GM12873 (cell line): ENCODE measurements at regions not wholly inside any gene's neighbourhood (a gene's known extent, or its start where the extent isn't known, plus 50 kb on each side); places are given as distances from the start of the nearest gene placed in this dataset.

Experiments
- TF ChIP-seq, protein P1 (sequence below): IDR thresholded peaks from 2 replicates; pipeline ENCODE4 v1.5.1; 2012; ENCODE audit warnings: low read depth, mild to moderate bottlenecking, moderate library complexity, low read length, control low read depth; ENCODE audit not compliant: insufficient read depth; ENCODE audit errors: missing control alignments

GRCh38 chr12:77372494-77372893, 307.1 kb upstream of the E2F7 start:
- TF ChIP-seq, protein P1, sequence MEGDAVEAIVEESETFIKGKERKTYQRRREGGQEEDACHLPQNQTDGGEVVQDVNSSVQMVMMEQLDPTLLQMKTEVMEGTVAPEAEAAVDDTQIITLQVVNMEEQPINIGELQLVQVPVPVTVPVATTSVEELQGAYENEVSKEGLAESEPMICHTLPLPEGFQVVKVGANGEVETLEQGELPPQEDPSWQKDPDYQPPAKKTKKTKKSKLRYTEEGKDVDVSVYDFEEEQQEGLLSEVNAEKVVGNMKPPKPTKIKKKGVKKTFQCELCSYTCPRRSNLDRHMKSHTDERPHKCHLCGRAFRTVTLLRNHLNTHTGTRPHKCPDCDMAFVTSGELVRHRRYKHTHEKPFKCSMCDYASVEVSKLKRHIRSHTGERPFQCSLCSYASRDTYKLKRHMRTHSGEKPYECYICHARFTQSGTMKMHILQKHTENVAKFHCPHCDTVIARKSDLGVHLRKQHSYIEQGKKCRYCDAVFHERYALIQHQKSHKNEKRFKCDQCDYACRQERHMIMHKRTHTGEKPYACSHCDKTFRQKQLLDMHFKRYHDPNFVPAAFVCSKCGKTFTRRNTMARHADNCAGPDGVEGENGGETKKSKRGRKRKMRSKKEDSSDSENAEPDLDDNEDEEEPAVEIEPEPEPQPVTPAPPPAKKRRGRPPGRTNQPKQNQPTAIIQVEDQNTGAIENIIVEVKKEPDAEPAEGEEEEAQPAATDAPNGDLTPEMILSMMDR: no peak

- TF ChIP-seq, protein P1: no peak
Observed at GRCh38 chr12:77372026-77372425, 306.7 kb upstream of the E2F7 start.

GRCh38 chr12:77368379-77368778, 303.0 kb upstream of the E2F7 start:
- TF ChIP-seq, protein P1: no peak

DNA sequence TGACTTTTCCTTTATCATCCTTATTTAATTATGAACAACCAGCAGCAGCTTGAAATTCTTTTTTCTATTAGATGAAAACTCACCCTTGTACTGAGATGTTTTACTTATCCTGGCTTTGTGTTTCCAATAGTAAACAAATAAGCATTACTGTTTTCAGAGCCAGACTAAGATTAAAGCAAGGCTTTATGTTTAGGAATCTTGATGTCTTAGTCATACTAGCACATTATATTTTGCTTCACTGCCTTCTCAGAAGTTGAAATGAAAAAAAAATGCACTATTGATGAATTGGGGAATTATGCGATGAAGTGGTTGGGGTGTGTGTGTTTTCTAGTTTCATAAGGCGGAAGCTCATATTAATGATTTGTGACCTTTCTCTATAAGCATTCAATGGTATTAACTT, 301.2 kb upstream of the E2F7 start:
- TF ChIP-seq, protein P1: no peak

DNA sequence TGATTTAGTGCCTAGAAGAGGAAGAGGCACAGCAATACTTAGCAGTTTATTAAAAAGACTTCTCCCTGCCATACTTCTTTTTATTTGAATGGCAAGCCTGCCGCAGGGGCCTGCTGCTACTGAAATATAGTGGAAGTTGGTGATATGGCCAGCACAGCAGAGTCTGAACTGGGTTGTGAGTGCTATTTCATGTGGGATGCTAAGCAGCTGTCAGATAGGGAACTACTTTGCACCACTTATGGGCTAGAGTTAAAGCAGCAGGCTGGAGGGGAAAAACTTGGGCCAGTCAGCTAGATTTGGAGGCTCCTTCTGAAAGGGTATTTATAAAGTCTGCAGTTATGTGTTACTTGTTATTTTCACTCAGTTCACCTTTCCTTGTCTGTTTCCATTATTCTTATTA, 299.0 kb upstream of the E2F7 start:
- TF ChIP-seq, protein P1: no peak

- TF ChIP-seq, protein P1: no peak
Observed at GRCh38 chr12:77362509-77363210, 297.3 kb upstream of the E2F7 start.

GRCh38 chr12:77357655-77358054, 292.3 kb upstream of the E2F7 start:
- TF ChIP-seq, protein P1: no peak
